PC-9 (cell line): ENCODE measurements at regions not wholly inside any gene's neighbourhood (a gene's known extent, or its start where the extent isn't known, plus 50 kb on each side); places are given as distances from the start of the nearest gene placed in this dataset.

Experiments used
- EZH2 ChIP-seq: fragments of 200-600 bp; sonication (generic); IDR thresholded peaks from 2 replicates; pipeline ENCODE4 v1.8.0; 2017; ENCODE audit warnings: antibody characterized with exemption, low read depth
- TF ChIP-seq, protein P1 (sequence below): fragments of 200-600 bp; sonication (generic); conservative IDR thresholded peaks from 2 replicates; pipeline ENCODE4 v1.6.1; 2017; ENCODE audit warnings: mixed run types, antibody characterized with exemption, mild to moderate bottlenecking, moderate library complexity

DNA sequence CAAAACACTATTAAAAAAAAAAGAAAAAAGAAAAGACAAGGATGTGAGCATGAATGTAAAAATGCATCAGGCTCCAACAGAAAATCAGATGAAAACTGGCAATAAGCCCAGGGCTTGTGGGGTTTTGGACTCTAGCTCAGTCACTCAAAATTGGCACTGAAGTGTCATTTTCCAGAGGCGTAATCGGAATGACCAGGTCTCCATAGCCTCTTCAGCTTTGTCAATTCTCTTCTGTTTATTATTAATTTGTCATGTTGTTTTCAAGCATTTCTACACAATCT, 137.2 kb upstream of the TRHDE start:
- TF ChIP-seq, protein P1, sequence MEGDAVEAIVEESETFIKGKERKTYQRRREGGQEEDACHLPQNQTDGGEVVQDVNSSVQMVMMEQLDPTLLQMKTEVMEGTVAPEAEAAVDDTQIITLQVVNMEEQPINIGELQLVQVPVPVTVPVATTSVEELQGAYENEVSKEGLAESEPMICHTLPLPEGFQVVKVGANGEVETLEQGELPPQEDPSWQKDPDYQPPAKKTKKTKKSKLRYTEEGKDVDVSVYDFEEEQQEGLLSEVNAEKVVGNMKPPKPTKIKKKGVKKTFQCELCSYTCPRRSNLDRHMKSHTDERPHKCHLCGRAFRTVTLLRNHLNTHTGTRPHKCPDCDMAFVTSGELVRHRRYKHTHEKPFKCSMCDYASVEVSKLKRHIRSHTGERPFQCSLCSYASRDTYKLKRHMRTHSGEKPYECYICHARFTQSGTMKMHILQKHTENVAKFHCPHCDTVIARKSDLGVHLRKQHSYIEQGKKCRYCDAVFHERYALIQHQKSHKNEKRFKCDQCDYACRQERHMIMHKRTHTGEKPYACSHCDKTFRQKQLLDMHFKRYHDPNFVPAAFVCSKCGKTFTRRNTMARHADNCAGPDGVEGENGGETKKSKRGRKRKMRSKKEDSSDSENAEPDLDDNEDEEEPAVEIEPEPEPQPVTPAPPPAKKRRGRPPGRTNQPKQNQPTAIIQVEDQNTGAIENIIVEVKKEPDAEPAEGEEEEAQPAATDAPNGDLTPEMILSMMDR = no peak
- no peak for TF ChIP-seq EZH2
